H9 (cell line): ENCODE measurements at regions not wholly inside any gene's neighbourhood (a gene's known extent, or its start where the extent isn't known, plus 50 kb on each side); places are given as distances from the start of the nearest gene placed in this dataset.
"Not testable (repeated sequence)": the region's sequence is repeated elsewhere in the genome, so short reads cannot be mapped to it uniquely, and the experiment has no call there.

ENCODE experiments used
- DNase-seq: peaks from one replicate; pipeline ENCODE4 v3.0.0-alpha.2; 2017
- H2AFZ ChIP-seq: one replicate; pipeline ENCODE4 v1.6.1; 2013; ENCODE audit warnings: mild to moderate bottlenecking, low read length, control low read depth, moderate library complexity
- H2AK5ac ChIP-seq: 2 replicates; pipeline ENCODE4 v1.6.1; 2013; ENCODE audit warnings: low read length, control low read depth, mixed read lengths; ENCODE audit not compliant: insufficient read length
- H2BK120ac ChIP-seq: one replicate; pipeline ENCODE4 v1.6.1; 2013; ENCODE audit warnings: low read depth, mild to moderate bottlenecking, low read length, control low read depth, inconsistent platforms; ENCODE audit not compliant: poor library complexity, severe bottlenecking
- H2BK12ac ChIP-seq: 2 replicates; pipeline ENCODE4 v1.6.1; 2013; ENCODE audit warnings: low read length, control low read depth, mixed read lengths, low read depth; ENCODE audit not compliant: insufficient read length
- H2BK15ac ChIP-seq: 2 replicates; pipeline ENCODE4 v1.6.1; 2013; ENCODE audit warnings: low read depth, low read length, control low read depth
- H2BK20ac ChIP-seq: one replicate; pipeline ENCODE4 v1.6.1; 2013; ENCODE audit warnings: low read depth, mild to moderate bottlenecking, low read length, control low read depth, inconsistent platforms; ENCODE audit not compliant: poor library complexity, severe bottlenecking
- H2BK5ac ChIP-seq: 2 replicates; pipeline ENCODE4 v1.6.1; 2013; ENCODE audit warnings: low read length, control low read depth, mixed read lengths; ENCODE audit not compliant: insufficient read length
- H3K14ac ChIP-seq: 2 replicates; pipeline ENCODE4 v1.6.1; 2013; ENCODE audit warnings: low read length, control low read depth; ENCODE audit not compliant: insufficient read depth
- H3K18ac ChIP-seq: 2 replicates; pipeline ENCODE4 v1.6.1; 2013; ENCODE audit warnings: low read depth, mild to moderate bottlenecking, mixed read lengths, low read length, control low read depth; ENCODE audit not compliant: insufficient read length
- H3K23ac ChIP-seq: 2 replicates; pipeline ENCODE4 v1.6.1; 2013; ENCODE audit warnings: low read length, control low read depth, mixed read lengths, low read depth; ENCODE audit not compliant: insufficient read length
- H3K23me2 ChIP-seq: 2 replicates; pipeline ENCODE4 v1.6.1; 2013; ENCODE audit warnings: low read depth, mild to moderate bottlenecking, mixed read lengths, low read length, control low read depth; ENCODE audit not compliant: insufficient read length, poor library complexity, severe bottlenecking
- H3K27ac ChIP-seq: 2 replicates; pipeline ENCODE4 v1.5.1; 2013; ENCODE audit warnings: low read length, control low read depth, mixed read lengths, low read depth; ENCODE audit not compliant: insufficient read length
- H3K27me3 ChIP-seq: 2 replicates; pipeline ENCODE4 v1.6.1; 2013; ENCODE audit warnings: low read length, control low read depth, inconsistent platforms; ENCODE audit not compliant: insufficient read depth
- H3K4ac ChIP-seq: 2 replicates; pipeline ENCODE4 v1.6.1; 2013; ENCODE audit warnings: low read depth, mild to moderate bottlenecking, control low read depth, inconsistent platforms, low read length, moderate library complexity
- H3K4me1 ChIP-seq: 2 replicates; pipeline ENCODE4 v1.6.1; 2013; ENCODE audit warnings: low read length, control low read depth, inconsistent platforms; ENCODE audit not compliant: insufficient read depth
- H3K4me2 ChIP-seq: 2 replicates; pipeline ENCODE4 v1.6.1; 2013; ENCODE audit warnings: low read length, control low read depth, mixed read lengths; ENCODE audit not compliant: insufficient read length, insufficient read depth
- H3K56ac ChIP-seq: 2 replicates; pipeline ENCODE4 v1.6.1; 2013; ENCODE audit warnings: low read depth, mild to moderate bottlenecking, mixed read lengths, low read length, control low read depth; ENCODE audit not compliant: insufficient read length
- H3K79me1 ChIP-seq: 2 replicates; pipeline ENCODE4 v1.6.1; 2013; ENCODE audit warnings: low read depth, mild to moderate bottlenecking, moderate library complexity, low read length, control low read depth, inconsistent platforms; ENCODE audit not compliant: insufficient read depth, poor library complexity, severe bottlenecking
- H3K79me2 ChIP-seq: 2 replicates; pipeline ENCODE4 v1.6.1; 2013; ENCODE audit warnings: low read length, control low read depth, inconsistent platforms; ENCODE audit not compliant: insufficient read depth
- H3K9ac ChIP-seq: 2 replicates; pipeline ENCODE4 v1.6.1; 2013; ENCODE audit warnings: low read length, control low read depth, mixed read lengths; ENCODE audit not compliant: insufficient read length; ENCODE audit errors: extremely low read depth
- H3K9me3 ChIP-seq: one replicate; pipeline ENCODE4 v1.6.1; 2013; ENCODE audit warnings: low read depth, low read length, inconsistent platforms; ENCODE audit not compliant: control insufficient read depth
- H3T11ph ChIP-seq: one replicate; pipeline ENCODE4 v1.6.1; 2013; ENCODE audit warnings: mild to moderate bottlenecking, low read length, control low read depth, inconsistent platforms
- H4K20me1 ChIP-seq: one replicate; pipeline ENCODE4 v1.6.1; 2013; ENCODE audit not compliant: control insufficient read depth, insufficient read length, insufficient read depth
- H4K5ac ChIP-seq: 2 replicates; pipeline ENCODE4 v1.6.1; 2013; ENCODE audit warnings: low read depth, mild to moderate bottlenecking, mixed read lengths, low read length, control low read depth; ENCODE audit not compliant: insufficient read length
- H4K8ac ChIP-seq: replicated peaks from 2 replicates; pipeline ENCODE4 v1.6.1; 2013; ENCODE audit warnings: low read length, control low read depth, mixed read lengths, low read depth; ENCODE audit not compliant: insufficient read length
- H4K91ac ChIP-seq: 2 replicates; pipeline ENCODE4 v1.6.1; 2013; ENCODE audit warnings: low read depth, mild to moderate bottlenecking, moderate library complexity, mixed read lengths, low read length, control low read depth; ENCODE audit not compliant: insufficient read length
- H3K27ac Mint-ChIP-seq, 3 experiments: 2 replicates in 2 of 3; 3 replicates in 1 of 3; pipeline ENCODE4 v1.8.0; 2020 to 2021; ENCODE audit warnings: mixed read lengths in 3 of 3, mild to moderate bottlenecking in 1 of 3, moderate library complexity in 1 of 3
- H3K27me3 Mint-ChIP-seq: 2 replicates; pipeline ENCODE4 v1.8.0; 2021; ENCODE audit warnings: low read depth, mild to moderate bottlenecking, moderate library complexity, mixed read lengths
- H3K36me3 Mint-ChIP-seq, 3 experiments: 2 replicates in 2 of 3; 3 replicates in 1 of 3; pipeline ENCODE4 v1.8.0; 2020 to 2021; ENCODE audit warnings: low read depth in 3 of 3, mixed read lengths in 3 of 3; ENCODE audit not compliant: insufficient read depth in 1 of 3
- H3K4me1 Mint-ChIP-seq, 2 experiments: 2 replicates each; pipeline ENCODE4 v1.8.0; 2020; ENCODE audit warnings: mixed read lengths in 2 of 2
- H3K4me3 Mint-ChIP-seq, 2 experiments: 2 replicates in 1 of 2; 3 replicates in 1 of 2; pipeline ENCODE4 v1.8.0; 2020 to 2021; ENCODE audit warnings: mild to moderate bottlenecking in 2 of 2, mixed read lengths in 2 of 2, moderate library complexity in 1 of 2
- H3K9me3 Mint-ChIP-seq, 2 experiments: 2 replicates in 1 of 2; 3 replicates in 1 of 2; pipeline ENCODE4 v1.8.0; 2020; ENCODE audit warnings: mild to moderate bottlenecking in 2 of 2, mixed read lengths in 2 of 2, moderate library complexity in 1 of 2
- WGBS: extraction: QIAGEN DNeasy Blood & Tissue Kit; methylation state at CpG from one replicate; pipeline ENCODE4 v1.1.7; 2013; ENCODE audit warnings: missing lambda C conversion rate, low lambda C conversion rate, mixed read lengths; ENCODE audit not compliant: insufficient read length; ENCODE audit errors: extremely low coverage; 5-methylcytosine and 5-hydroxymethylcytosine counted together
- TF ChIP-seq, protein P1 (sequence below): fragments of 200-600 bp; sonication (generic); conservative IDR thresholded peaks from 3 replicates; pipeline ENCODE4 v1.8.0; 2021; ENCODE audit warnings: antibody characterized with exemption, mild to moderate bottlenecking

- Histone ChIP-seq H3K79me1 (no peaks in the 10 kb centered on the region), H3K56ac (no peak overlapping the region), H3K18ac (no peak overlapping the region), H4K5ac (no peak overlapping the region), H2AK5ac (no peak overlapping the region), H2BK20ac (no peak overlapping the region), H4K8ac (no peak overlapping the region), H3K27me3 (no peaks in the 10 kb centered on the region), H3K9ac (no peak overlapping the region), H3K9me3 (no peaks in the 10 kb centered on the region), H3K27ac (no peak overlapping the region), H3K4ac (no peak overlapping the region), H3K4me1 (no peaks in the 10 kb centered on the region), H3K23ac (no peak overlapping the region), H3T11ph (no peak overlapping the region), H2BK5ac (no peak overlapping the region), H4K91ac (no peak overlapping the region), H3K4me2 (no peak overlapping the region), H2BK12ac (no peak overlapping the region), H3K79me2 (no peaks in the 10 kb centered on the region), H2BK15ac (no peak overlapping the region), H4K20me1 (no peaks in the 10 kb centered on the region), H2BK120ac (no peak overlapping the region), H3K14ac (no peak overlapping the region), H2AFZ (no peak overlapping the region), H3K23me2 (no peaks in the 10 kb centered on the region)
- no peak overlapping the region for H3K4me3 Mint-ChIP-seq
- TF ChIP-seq, protein P1, sequence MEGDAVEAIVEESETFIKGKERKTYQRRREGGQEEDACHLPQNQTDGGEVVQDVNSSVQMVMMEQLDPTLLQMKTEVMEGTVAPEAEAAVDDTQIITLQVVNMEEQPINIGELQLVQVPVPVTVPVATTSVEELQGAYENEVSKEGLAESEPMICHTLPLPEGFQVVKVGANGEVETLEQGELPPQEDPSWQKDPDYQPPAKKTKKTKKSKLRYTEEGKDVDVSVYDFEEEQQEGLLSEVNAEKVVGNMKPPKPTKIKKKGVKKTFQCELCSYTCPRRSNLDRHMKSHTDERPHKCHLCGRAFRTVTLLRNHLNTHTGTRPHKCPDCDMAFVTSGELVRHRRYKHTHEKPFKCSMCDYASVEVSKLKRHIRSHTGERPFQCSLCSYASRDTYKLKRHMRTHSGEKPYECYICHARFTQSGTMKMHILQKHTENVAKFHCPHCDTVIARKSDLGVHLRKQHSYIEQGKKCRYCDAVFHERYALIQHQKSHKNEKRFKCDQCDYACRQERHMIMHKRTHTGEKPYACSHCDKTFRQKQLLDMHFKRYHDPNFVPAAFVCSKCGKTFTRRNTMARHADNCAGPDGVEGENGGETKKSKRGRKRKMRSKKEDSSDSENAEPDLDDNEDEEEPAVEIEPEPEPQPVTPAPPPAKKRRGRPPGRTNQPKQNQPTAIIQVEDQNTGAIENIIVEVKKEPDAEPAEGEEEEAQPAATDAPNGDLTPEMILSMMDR, result no peak
- peaks cover 8 to 15% of the 10 kb centered on the region in 2 experiments for H3K9me3 Mint-ChIP-seq
- peaks cover 10 to 13% of the 10 kb centered on the region in 2 experiments for H3K4me1 Mint-ChIP-seq
- peaks cover 0 to 8% (median 0%) of the 10 kb centered on the region in 3 experiments; a peak in 2 of 7 replicates for H3K36me3 Mint-ChIP-seq
- no peak for DNase-seq
- H3K27ac Mint-ChIP-seq, result no peak overlapping the region
- WGBS, result no CpG with 5 or more reads among the region's 1 CpG
- peaks cover 3% of the 10 kb centered on the region; the same call in 1 of the 2 replicates for H3K27me3 Mint-ChIP-seq
Measured at GRCh38 chr15:38117781-38118180, 134.9 kb upstream of the SPRED1 start.

DNA sequence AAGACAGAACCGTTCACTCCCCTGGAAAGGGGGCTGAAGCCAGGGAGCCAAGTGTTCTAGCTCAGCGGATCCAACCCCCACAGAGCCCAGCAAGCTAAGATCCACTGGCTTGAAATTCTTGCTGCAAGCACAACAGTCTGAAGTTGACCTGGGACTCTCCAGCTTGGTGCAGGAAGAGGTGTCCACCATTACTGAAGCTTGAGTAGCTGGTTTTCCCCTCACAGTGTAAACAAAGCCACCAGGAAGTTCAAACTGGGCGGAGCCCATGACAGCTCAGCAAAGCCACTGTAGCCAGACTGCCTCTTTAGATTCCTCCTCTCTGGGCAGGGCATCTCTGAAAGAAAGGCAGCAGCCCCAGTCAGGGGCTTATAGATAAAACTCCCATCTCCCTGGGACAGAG, 132.8 kb upstream of the SPRED1 start:
- H3K27ac Mint-ChIP-seq, result peak overlapping the region in 1 of 3 experiments; percentile 55; a peak in 1 of 7 replicates
- H3K23me2 ChIP-seq, H3K79me2 ChIP-seq, H3K23ac ChIP-seq, H3K79me1 ChIP-seq, H3K27me3 Mint-ChIP-seq, H4K8ac ChIP-seq, H3K18ac ChIP-seq, H2BK12ac ChIP-seq, H3K56ac ChIP-seq, H3K4ac ChIP-seq, H3K14ac ChIP-seq, H4K20me1 ChIP-seq, H2BK5ac ChIP-seq, H3K27me3 ChIP-seq, H2AK5ac ChIP-seq, H3T11ph ChIP-seq, H3K4me2 ChIP-seq, H2BK120ac ChIP-seq, H4K5ac ChIP-seq, H3K9me3 ChIP-seq, H3K36me3 Mint-ChIP-seq, H4K91ac ChIP-seq, H2AFZ ChIP-seq, H3K4me1 ChIP-seq, DNase-seq, H3K27ac ChIP-seq, H3K4me3 Mint-ChIP-seq, H3K4me1 Mint-ChIP-seq, H2BK20ac ChIP-seq, H3K9ac ChIP-seq, H2BK15ac ChIP-seq: not testable (repeated sequence)
- no CpG with 5 or more reads among the region's 3 CpGs for WGBS
- peaks cover 11 to 17% of the 10 kb centered on the region in 2 experiments for H3K9me3 Mint-ChIP-seq
